NCI-H1092 treated with DMSO at 0.1 percent for 48 hours (cell line): ENCODE measurements at regions not wholly inside any gene's neighbourhood (a gene's known extent, or its start where the extent isn't known, plus 50 kb on each side); places are given as distances from the start of the nearest gene placed in this dataset.

Experiments
- DNase-seq: peaks from one replicate; lab custom pipeline; 2025; lab: John Stamatoyannopoulos, UW

GRCh38 chr12:107349008-107349747 lies 255.8 kb upstream of the CRY1 start:
- peak; percentile 14 for DNase-seq

GRCh38 chr12:107349839-107350238 lies 256.5 kb upstream of the CRY1 start:
- no peak for DNase-seq

- DNase-seq, result no peak
These were observed 257.8 kb upstream of the CRY1 start for GRCh38 chr12:107351109-107351508.

GRCh38 chr12:107351713-107352112 lies 258.4 kb upstream of the CRY1 start:
- no peak for DNase-seq

- no peak for DNase-seq
These were observed 259.2 kb upstream of the CRY1 start for GRCh38 chr12:107352347-107353081.

GRCh38 chr12:107353312-107353711 lies 260.0 kb upstream of the CRY1 start:
- DNase-seq, result no peak

- DNase-seq, result no peak
These were observed 261.7 kb upstream of the CRY1 start for GRCh38 chr12:107355004-107355565.

GRCh38 chr12:107355612-107356011 lies 262.3 kb upstream of the CRY1 start:
- no peak for DNase-seq

- DNase-seq, result no peak
These were observed 263.1 kb upstream of the CRY1 start for GRCh38 chr12:107356266-107356936.

GRCh38 chr12:107356937-107357295 lies 263.6 kb upstream of the CRY1 start:
- DNase-seq, result no peak

GRCh38 chr12:107359382-107359781 lies 266.0 kb upstream of the CRY1 start:
- no peak for DNase-seq

GRCh38 chr12:107360033-107360432 lies 266.7 kb upstream of the CRY1 start:
- no peak for DNase-seq

- no peak for DNase-seq
These were observed 267.1 kb upstream of the CRY1 start for GRCh38 chr12:107360482-107360881.

- no peak for DNase-seq
These were observed 268.6 kb upstream of the CRY1 start for GRCh38 chr12:107361970-107362369.

- DNase-seq, result no peak
These were observed 269.6 kb upstream of the CRY1 start for GRCh38 chr12:107362960-107363359.

- no peak for DNase-seq
These were observed 271.6 kb upstream of the CRY1 start for GRCh38 chr12:107364875-107365518.

- DNase-seq, result no peak
These were observed 272.4 kb upstream of the CRY1 start for GRCh38 chr12:107365703-107366102.

- no peak for DNase-seq
These were observed 273.0 kb upstream of the CRY1 start for GRCh38 chr12:107366322-107366721.

- no peak for DNase-seq
These were observed 275.2 kb upstream of the CRY1 start for GRCh38 chr12:107368586-107368985.

- no peak for DNase-seq
These were observed 275.7 kb upstream of the CRY1 start for GRCh38 chr12:107369006-107369405.

GRCh38 chr12:107369679-107370078 lies 276.3 kb upstream of the CRY1 start:
- DNase-seq, result no peak

- DNase-seq, result no peak
These were observed 278.9 kb upstream of the CRY1 start for GRCh38 chr12:107372229-107372658.
